Glomerular visceral epithelial cell (primary cell): ENCODE measurements at regions not wholly inside any gene's neighbourhood (a gene's known extent, or its start where the extent isn't known, plus 50 kb on each side); places are given as distances from the start of the nearest gene placed in this dataset.
A peak's percentile ranks its signal among the peaks of the same experiment; 100 is the strongest.
"Not testable (repeated sequence)": the region's sequence is repeated elsewhere in the genome, so short reads cannot be mapped to it uniquely, and the experiment has no call there.

Source experiments
- DNase-seq: peaks from one replicate; pipeline ENCODE4 v3.0.0-alpha.2; 2016; ENCODE audit errors: extremely low spot score

DNA sequence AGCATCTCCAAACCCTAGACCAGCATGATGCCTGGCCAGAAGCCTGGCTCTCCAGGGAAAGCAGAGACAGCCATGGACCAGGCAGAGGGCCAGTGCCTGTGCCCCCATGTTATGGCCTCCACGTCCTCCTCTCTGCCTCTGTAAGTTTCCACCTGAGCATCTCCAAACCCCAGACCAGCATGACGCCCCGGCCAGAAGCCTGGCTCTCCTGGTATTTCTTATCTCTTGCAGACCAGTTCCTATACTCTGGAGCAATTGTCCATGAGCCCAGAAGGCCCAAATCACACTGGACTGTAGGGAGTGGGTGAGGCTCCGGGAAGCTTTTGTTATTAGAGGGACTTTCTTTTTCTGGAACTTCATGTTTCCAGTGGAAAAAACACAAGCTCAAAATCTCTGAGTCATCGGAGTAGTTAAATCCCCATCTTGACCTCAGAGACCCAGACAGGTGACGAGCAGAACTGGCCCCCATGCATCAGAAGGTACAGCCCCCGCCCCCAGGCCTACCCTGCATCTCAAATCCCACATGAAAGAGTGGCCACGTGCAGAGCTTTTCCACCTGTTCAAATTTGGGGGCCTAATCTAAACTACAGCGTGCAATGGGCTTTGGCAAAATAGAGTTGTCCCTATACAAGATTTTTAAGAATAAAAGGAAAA, 110.2 kb upstream of the FOXQ1 start:
- DNase-seq: no peak

DNA sequence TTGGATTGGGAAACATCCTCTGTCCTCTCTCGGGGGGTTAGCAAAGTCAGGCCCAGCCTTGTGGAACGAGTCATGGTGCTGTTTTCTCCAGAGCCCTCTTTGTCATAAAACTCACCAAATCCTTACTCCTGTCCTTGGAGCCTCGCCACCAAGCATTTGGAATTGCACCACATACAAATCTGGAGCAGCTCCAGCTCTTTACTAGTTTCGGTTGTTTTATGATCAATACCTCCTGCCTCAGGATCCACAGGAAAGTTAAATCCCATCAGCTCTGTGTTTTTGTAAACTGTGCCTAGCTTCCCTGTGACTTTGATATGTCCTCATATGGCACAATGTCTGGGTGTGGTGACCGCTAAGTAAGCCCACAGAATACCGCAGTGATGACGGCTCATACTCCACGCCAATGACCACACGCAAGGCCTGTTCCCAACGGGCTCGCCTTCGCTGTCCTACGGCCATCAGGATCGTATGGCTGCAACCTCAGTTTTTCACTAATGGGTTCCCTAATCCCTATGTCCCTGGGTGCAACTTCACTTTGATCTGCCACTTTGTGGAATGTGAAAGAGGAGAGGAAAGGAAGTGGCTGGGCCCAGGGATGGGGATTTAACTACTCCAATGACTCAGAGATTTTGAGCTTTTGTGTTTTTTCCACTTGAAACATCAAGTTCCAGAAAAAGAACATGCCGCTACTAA, 111.3 kb upstream of the FOXQ1 start:
- DNase-seq: no peak

DNA sequence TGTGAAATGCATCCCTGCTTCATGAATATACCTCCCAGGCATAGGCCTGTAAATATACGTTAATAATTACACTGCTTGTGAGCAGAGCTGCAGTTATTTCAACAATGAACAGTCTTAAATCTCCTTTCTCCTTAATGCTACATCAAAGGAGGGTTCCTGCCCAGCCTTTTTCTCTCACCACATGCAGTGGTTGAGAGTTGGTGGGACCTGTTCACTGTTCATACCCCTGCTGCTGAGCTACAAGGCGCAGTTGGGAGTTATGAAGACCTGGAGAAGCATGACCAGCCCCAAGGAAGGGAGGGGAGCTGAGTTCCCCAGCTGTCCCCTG, 111.9 kb upstream of the FOXQ1 start:
- no peak for DNase-seq

DNA sequence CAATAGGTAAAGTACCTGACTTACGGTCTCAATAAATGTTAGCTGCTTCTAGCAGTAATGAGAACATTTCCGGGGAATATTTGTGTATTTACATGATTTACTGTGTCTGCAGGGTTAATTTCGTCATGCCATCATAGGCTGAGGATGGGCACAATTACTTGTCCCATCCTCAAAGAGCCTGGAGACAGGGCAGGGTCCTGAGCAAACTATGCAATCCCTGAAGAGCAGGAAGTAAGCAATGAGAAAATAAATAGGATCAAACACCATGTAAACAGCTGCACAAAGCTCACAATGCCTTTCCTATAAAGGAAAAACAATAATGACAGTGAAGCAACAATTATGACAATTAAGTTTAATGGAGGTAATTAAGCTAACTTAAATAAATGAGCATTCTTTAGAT, 114.6 kb upstream of the FOXQ1 start:
- DNase-seq: no peak

DNA sequence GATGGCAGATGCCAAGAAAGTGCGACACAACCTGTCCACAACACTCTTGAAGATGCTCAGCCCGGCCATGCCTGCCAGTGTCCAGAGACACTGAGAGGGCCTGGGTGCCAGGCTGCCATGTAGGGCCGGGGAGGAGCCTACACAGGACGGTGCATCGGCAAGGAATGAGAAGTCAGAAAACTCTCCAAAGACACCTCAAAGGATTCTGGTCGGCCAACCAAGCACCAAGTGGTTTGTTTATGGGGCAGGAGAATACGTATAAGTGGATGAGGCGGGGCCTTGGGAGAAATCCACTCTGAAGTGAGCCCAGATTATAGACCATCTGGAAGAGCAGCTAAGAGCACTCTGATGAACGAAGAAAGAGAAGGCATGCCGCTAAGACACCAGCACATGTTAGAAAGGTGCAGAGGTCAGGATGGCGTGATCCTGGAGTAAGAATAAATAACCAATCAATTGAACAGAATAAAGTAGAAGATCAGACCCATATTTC, 120.7 kb upstream of the FOXQ1 start:
- DNase-seq: no peak

DNA sequence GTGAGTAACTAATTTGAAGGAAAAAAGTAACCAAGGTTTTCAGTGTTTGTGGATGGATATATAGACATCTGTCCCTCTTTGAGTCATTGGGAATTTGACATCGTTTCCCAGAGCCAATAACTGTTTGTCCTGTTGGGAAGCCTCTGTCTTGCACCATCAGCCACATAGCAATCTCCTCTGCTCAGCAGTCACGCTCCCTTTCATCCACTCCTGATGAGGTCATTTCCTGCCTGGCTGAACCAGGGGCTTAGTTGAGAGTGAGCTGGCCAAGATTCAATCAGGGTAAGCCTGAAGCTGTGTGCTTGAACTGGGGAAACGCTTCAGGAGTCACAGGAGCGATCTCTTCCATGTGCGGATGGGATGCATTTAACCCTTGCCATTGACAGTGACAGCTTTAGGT, 121.5 kb upstream of the FOXQ1 start:
- peak; percentile 91 for DNase-seq

DNA sequence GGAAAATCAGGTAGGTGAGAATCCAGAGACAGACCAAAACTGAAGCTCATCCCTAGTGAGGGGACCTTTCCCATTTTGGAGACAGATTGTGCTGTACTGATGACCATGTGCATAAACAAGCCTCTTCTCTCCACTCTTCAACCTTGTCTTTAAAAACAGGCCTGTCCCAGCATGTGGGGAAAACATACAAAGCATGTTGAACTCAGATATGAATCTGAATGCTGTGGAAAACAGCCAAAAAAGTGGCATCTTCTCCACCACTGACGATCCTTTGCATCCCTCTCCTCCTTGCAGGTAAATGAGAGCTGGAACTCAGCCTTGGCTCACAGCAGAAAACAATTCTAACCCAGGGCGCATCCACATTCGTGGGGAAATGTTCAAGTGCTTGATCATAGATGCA, 123.7 kb upstream of the FOXQ1 start:
- no peak for DNase-seq

DNA sequence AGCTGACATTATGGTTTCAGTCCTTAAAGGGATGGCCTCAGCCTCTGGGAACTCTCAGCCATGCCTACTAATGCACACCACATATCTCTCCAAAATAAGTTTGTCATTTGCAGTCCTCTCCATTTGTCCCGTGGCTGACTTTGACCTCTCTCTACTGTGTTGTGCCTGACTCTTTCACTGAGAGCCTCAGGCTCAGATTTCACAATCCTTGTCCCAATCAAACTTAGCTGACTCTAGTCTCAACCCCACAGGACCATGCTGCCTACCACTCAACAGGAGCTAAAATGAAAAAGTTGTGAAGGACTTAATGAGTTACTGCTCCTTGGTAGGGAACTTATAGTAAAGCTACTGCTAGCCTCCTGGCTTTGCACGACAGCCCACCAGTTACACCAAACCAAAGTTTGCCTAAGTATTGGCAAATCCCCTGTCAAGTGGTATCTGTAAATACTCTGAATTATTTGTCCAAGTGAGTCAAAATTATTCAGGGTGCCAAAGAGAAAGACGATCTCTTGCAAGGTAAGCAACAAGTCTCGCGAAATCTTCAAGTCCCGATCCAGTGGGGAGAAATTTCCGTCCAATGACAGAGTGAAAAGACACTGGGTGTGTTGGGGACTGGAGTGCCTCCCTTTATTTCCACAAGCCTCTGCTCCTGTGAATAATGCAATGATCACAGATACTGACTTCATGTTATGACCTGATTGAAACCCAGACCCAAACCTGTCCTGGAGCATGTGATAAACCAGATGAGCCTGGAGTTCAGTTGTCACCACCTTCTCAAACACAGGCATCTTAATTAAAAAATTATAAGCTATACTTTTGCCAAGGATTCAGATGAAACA, 124.4 kb upstream of the FOXQ1 start:
- DNase-seq: no peak

DNA sequence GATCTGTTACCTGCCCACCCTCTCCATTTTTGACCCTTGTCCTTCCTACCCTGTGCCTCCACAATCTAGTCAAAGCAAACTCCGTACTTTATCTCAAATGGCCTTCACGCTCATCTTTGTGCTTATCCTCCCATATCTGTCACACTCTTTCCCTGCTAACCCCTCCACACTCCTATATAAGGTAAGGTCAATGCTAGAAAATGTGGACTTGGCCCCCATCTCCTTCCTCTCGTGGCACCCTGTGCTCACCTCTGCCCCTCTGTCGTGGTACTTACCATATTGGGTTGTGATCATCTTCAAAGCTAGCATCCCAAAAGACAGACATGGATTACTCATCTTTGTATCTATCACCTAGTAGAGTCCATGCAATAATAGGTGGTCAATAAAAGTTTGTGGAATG, 127.6 kb upstream of the FOXQ1 start:
- no peak for DNase-seq

DNA sequence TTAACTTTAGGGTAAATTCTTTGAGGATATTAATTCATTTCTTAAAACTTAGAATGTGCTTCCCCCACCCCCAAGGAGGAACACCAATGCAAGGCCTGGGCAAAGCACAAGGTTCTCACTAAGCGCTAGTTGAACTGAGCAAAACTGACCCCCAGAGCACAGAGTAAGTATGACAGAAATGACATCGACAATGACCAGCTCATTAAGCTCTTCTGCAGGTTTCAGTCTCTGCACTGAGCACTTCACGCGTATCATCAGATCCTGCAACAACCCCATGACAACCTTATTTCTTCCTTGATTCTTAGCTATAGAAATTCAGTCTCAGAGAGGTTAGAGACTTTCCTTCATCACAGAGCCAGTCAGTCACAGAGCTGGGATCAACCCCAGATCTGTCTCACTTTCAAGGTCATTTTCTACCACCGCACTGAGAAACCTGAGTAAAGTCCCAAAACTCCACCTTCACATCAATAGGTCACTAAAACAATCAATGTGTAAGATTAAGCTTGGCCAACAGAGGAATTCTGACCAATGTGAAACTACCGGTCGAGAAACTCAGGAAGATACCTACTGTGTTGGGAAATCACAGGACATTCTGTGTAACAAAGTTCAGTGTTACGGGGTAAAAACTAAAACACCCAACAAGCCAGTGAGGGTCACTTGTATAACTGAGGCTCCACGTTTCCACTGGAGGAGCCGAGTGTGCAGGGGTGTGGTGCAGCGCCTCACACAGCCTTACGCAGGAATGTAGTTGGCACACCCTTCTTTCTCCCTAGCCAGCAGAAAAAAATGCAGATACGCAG, 129.0 kb upstream of the FOXQ1 start:
- no peak for DNase-seq

DNA sequence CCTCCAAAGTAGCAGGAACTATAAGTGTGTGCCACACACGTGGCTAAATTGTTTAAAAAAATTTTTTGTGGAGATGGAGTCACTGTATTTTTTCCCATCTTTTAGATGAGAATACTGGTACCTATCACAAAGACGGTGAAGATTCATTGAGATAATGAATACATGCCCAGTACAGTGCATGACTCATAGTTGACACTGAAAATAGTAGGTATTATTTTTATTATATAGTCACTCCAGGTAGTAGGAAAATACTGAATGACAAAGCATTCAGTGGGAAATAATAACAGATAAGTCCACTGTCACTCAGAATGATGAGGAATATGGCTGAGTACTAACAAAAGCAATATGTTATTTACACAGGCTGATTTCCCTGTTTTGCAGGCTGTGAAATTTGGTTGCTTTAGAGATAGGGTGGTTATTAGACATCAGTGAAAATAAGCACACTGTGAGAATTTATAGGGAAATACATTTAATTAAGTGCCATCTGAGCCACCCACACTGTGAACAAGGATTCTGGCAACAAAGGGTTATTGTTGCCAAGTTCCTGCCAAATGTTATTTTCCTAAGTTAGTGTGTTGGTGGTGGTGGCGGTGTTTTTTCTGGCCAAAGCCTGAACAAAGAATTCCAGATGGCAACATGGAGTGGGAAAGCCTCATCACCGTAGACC, 129.8 kb upstream of the FOXQ1 start:
- DNase-seq: no peak

DNA sequence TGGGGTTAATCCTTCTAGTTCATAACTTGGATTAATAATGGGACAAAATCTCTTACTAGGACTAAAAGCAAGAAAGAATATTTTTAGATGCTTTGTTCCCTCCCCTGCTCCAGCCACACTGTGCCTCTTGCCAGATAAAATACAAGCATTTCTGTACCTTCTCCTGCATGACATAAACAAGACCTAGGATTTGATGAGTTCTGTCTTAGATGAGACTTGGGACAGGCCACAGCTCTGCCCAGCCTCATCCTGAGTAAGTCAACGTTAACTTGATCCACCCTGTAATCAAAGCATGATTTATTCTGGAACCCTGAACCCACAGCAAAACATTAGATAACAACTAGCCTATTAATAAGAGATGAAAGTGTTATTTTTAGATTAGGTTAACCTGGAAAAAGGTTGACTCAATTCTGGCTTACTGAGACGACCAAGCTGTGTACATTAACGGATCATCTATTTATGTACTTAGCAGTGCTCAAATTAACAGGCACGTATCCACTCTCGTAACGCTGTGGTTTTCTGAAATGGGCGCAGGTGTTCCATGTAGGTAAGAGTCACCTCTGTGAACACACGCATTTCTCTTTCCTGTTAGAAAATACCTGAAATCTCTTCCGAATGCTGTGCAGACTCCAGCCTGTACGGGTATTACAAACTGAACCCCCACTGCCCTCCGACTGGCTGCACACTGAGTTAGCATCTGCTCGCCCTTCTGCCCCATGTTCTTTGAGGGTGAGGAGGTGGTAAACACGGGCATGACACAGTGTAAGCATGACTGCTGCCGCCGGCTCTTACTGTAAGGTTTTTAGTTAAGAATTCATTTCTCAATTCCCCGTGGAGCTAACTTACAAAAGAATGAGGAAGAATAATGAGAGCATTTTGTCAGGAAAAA, 132.1 kb upstream of the FOXQ1 start:
- no peak for DNase-seq

DNA sequence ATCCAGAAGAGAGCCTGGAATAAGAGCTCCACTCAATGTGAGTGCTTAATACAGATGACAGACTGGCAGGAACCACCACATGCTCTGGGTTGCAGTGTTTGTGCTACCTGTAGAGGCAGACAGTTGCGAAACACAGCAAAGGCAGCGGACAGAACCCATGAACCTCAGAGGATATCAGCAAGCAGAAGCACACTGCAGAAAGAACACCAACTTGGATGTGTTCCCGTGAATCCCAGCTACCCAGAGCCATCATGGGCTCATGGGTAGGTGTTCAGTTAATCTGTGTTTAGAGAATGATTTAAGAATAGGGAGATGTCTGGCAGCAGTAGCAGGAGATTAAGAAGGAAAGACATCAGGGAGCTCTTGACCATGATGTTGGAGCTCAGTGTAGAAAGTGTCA, 133.3 kb upstream of the FOXQ1 start:
- no peak for DNase-seq

DNA sequence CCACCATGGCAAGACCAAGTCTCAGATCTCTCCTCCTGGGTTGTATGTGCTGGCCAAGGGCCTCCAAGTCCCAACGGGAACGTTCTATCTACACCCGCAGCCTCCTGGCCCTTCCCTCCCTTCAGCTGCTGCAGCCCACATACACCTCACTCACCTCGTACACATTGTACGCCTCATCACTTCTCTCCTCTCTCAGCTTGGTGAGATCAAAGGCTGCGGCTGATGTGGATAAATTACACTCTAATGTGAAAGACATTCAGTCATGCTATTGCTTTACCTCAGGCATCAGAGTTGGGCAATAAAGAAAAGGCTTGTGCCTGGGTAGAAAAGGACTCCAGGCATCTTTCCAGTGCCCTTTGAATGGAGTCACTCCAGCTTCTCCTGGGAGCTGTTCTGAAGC, 135.3 kb upstream of the FOXQ1 start:
- no peak for DNase-seq

DNA sequence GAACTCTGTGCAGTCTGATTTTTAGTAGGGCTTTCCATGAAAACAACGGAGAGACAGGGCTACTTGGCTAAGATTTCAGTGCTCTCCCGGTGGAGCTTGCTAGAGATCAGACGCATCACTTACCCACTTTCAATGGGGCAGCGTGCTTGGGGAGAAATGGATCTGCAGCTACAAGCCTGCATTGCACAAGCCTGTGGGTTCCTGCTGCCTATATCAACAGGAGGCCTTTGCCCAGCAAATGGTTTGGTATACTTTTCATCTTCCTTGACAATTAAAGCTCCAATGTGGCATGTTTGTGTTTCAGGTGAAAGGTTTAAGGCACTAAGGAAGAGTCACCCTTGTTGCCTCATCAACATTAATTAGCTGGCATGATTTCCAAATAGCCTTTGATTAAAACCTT, 136.0 kb upstream of the FOXQ1 start:
- no peak for DNase-seq

DNA sequence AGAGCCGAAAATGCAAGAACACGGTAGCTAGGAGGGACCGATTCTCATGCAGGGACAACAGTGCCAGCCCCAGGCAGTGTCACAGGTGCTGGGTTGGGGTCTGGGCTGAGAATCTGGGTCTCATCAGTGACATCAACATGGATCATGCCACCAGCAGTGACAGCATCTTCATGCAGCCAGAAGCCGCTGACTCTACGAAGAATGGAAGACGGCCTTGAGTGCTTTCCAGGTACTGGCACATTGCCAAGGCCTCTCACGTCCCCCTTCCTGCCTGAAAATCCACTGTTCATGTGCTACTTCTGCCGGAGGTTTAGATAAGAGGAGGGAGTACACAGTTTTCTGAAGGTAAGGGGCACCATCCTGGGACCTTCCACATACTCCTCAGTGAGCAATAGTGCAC, 141.1 kb upstream of the FOXQ1 start:
- DNase-seq: no peak

DNA sequence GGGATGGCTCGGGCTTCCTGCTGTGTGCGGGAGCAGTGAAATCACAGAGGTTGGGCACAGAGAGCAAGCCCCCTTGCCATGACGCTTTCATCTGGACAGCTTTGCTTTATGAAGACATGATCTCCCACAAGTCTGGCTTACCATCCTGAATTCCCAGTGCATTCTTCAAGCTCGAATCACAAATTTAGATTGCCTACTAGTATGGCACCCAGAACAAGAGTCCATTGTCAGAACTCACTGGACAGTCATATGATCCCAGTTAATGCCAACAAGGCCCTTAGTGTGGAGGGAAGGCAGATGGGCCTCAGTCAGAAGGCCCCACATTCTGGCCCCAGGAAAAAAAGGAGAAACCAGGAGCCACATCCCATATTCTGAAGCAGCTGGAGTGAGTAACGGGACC, 147.3 kb upstream of the FOXQ1 start:
- no peak for DNase-seq

DNA sequence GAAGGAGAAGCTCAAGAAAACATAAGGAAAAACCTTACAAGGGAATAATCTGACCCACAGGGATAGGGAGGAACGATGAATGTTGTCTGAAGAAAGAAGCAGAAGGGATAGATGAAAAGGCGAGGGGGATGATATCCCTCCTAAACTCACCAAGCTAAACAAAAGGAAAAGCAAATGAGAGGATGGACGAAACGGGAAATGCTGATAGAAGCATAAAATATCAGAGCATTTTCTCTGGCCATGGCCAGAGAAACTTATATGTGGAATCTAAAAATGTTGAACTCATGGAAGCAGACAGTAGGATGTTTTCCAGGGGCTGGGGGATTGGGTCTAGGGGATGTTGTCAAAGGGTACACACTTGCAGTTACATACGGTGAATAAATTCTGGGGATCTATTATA, 148.4 kb upstream of the FOXQ1 start:
- no peak for DNase-seq

DNA sequence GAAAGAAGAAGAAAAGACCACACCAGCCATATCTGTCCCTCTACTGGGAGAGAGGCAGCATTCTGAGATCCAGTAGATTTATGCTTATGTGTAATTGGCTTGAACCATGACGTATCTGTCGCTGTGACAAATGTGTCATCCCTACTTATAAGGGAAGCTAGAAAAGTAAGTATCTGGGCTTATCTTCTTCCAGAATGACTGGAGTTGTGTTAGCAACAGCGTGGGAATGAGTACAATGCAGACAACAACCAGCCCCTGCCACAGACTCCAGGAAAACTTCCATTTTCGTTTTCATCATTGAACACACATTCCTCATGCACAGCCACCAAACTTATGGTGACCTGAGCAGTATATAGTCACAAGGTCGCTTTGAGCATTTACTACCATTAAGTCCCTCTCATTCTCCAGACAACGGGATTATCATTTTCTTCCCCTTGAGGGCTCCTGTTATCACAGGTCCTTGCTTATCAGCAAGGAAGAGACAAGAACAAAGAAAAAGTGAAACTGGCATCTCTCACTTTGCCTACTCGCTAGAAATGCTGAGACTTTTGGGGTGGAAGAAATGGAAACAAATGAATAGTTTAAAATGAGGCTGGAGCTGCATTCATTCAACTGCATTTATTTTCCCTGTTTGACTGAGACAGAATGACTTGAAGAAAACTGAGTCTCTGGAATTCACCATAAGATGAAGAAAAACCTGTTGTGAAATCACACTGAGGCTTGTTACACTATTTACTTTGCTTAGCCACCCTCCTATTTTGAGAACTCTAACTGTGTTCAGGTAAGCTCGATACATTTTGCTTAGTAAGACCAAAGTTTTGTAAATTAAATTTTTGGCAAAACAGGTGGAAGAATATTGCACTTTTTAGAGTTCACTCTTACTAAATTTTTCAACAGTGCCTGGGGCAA, 149.3 kb upstream of the FOXQ1 start:
- DNase-seq: no peak

DNA sequence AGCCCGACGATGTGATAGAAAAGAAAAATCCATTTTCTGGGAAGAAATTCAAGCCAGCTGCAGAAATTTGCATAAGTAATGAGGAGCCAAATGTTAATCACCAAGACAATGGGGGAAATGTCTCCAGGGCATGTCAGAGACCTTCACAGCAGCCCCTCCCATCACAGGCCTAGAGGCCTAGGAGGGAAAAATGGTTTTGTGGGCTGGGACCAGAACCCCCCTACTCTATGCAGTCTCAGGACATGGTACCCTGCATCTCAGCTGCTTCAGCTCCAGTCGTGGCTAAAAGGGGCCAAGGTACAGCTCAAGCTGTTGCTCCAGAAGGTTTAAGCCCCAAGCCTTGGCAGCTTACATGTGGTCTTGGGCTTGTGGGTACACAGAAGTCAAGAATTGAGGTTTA, 155.5 kb upstream of the FOXQ1 start:
- DNase-seq: not testable (repeated sequence)
